Fibroblast of the aortic adventitia (primary cell): ENCODE measurements at regions not wholly inside any gene's neighbourhood (a gene's known extent, or its start where the extent isn't known, plus 50 kb on each side); places are given as distances from the start of the nearest gene placed in this dataset.
"Not testable (repeated sequence)": the region's sequence is repeated elsewhere in the genome, so short reads cannot be mapped to it uniquely, and the experiment has no call there.

Experiments
- DNase-seq: peaks from one replicate; pipeline ENCODE4 v3.0.0-alpha.2; 2010; ENCODE audit warnings: low read depth
- H3K4me3 ChIP-seq: 2 replicates; pipeline ENCODE4 v1.5.1; 2011; ENCODE audit warnings: low read depth, mild to moderate bottlenecking, control low read depth, low read length, moderate library complexity
- TF ChIP-seq, protein P1 (sequence below): IDR thresholded peaks from 2 replicates; pipeline ENCODE4 v1.5.1; 2011; ENCODE audit warnings: mild to moderate bottlenecking, low read length, control low read depth, inconsistent platforms; ENCODE audit not compliant: insufficient read depth

GRCh38 chr4:45484740-45485139 lies 639.1 kb downstream of the GABRG1 start:
- H3K4me3 ChIP-seq, result no peak overlapping the region
- DNase-seq, result no peak
- TF ChIP-seq, protein P1, sequence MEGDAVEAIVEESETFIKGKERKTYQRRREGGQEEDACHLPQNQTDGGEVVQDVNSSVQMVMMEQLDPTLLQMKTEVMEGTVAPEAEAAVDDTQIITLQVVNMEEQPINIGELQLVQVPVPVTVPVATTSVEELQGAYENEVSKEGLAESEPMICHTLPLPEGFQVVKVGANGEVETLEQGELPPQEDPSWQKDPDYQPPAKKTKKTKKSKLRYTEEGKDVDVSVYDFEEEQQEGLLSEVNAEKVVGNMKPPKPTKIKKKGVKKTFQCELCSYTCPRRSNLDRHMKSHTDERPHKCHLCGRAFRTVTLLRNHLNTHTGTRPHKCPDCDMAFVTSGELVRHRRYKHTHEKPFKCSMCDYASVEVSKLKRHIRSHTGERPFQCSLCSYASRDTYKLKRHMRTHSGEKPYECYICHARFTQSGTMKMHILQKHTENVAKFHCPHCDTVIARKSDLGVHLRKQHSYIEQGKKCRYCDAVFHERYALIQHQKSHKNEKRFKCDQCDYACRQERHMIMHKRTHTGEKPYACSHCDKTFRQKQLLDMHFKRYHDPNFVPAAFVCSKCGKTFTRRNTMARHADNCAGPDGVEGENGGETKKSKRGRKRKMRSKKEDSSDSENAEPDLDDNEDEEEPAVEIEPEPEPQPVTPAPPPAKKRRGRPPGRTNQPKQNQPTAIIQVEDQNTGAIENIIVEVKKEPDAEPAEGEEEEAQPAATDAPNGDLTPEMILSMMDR, result no peak

- TF ChIP-seq, protein P1, result no peak
- H3K4me3 ChIP-seq, result no peak overlapping the region
- no peak for DNase-seq
These were observed 641.5 kb downstream of the GABRG1 start for GRCh38 chr4:45482346-45482745.

DNA sequence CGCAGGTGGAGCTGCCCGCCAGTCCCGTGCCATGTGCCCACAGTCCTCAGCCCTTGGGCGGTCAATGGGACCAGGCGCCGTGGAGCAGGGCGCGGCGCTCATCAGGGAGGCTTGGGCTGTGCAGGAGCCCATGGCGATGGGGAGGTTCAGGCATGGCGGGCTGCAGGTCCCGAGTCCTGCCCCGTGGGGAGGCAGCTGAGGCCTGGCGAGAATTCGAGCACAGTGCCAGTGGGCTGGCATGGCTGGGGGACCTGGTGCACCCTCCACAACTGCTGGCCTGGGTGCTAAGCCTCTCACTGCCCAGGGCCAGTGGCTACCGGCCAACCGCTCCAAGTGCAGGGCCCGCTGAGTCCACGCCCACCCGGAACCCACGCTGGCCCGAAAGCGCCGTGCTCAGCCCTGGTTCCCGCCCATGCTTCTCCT lies 646.5 kb downstream of the GABRG1 start:
- no peak overlapping the region for H3K4me3 ChIP-seq
- TF ChIP-seq, protein P1, result no peak
- no peak for DNase-seq

- no peak overlapping the region for H3K4me3 ChIP-seq
- no peak for DNase-seq
- TF ChIP-seq, protein P1, result no peak
These were observed 648.3 kb downstream of the GABRG1 start for GRCh38 chr4:45475548-45475947.

- TF ChIP-seq, protein P1, result no peak
These were observed 651.4 kb downstream of the GABRG1 start for GRCh38 chr4:45472490-45472889.

DNA sequence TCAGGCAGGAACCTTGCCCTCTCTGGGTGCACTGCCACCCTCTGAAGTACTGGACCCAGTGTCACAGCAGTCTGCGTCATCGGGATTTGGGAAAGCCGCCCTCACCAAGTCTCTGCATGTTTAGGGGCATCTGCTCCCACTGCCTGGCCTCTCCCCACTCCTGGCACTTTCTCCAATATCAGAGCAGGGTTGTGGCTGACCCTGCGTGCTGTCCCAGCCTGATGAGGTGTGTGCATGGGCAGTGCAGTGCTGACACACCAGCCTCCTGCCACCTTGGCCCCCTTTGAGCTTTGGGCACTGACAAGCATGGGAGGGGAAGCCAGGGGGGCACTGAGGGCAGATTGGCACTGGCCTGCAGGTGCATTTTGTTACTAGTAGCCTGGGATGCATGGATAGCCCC lies 652.5 kb downstream of the GABRG1 start:
- no peak overlapping the region for H3K4me3 ChIP-seq
- no peak for DNase-seq
- TF ChIP-seq, protein P1, result no peak

More at GRCh38 chr4:45472490-45472889, 651.4 kb downstream of the GABRG1 start:
- H3K4me3 ChIP-seq, result no peak overlapping the region
- no peak for DNase-seq

GRCh38 chr4:45467157-45467556 lies 656.7 kb downstream of the GABRG1 start:
- DNase-seq, result no peak
- H3K4me3 ChIP-seq, result no peak overlapping the region
- TF ChIP-seq, protein P1, result no peak

DNA sequence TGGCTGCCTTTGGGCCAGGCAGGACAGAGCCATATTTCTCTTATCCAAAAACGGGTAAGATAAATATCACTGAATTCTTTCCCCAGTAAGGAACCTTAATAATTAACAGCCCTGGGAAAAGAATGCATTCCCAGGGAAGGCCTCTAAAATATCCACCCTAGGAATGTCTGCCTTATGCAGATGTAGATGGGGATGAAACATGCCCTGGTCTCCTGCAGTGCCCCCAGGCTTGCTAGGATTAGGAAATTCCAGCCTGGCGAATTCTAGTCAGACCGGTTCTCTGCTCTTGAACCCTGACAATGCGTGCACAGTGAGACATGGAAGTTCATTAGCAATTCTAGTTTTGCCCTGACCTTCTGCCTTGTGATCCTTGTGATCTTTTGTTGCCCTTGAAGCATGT lies 663.7 kb downstream of the GABRG1 start:
- not testable (repeated sequence) for DNase-seq, H3K4me3 ChIP-seq
